DMS53 treated with DMSO at 0.1 percent for 48 hours (cell line): ENCODE measurements at regions not wholly inside any gene's neighbourhood (a gene's known extent, or its start where the extent isn't known, plus 50 kb on each side); places are given as distances from the start of the nearest gene placed in this dataset.
"Not testable (repeated sequence)": the region's sequence is repeated elsewhere in the genome, so short reads cannot be mapped to it uniquely, and the experiment has no call there.

Experiments
- DNase-seq: peaks from one replicate; lab custom pipeline; 2025; ENCODE audit not compliant: unreplicated experiment; lab: John Stamatoyannopoulos, UW

GRCh38 chr18:6521803-6522418 is 107.2 kb upstream of the L3MBTL4 start:
- DNase-seq = peak; percentile 84

- DNase-seq = no peak
These were observed 110.9 kb upstream of the L3MBTL4 start for GRCh38 chr18:6525604-6526003.

- DNase-seq = no peak
These were observed 122.8 kb upstream of the L3MBTL4 start for GRCh38 chr18:6537475-6537874.

- DNase-seq = not testable (repeated sequence)
These were observed 126.5 kb upstream of the L3MBTL4 start for GRCh38 chr18:6541131-6541679.

GRCh38 chr18:6542296-6542695 is 127.6 kb upstream of the L3MBTL4 start:
- DNase-seq = no peak

GRCh38 chr18:6543330-6543908 is 128.7 kb upstream of the L3MBTL4 start:
- peak; percentile 75 for DNase-seq

GRCh38 chr18:6546229-6546628 is 131.5 kb upstream of the L3MBTL4 start:
- DNase-seq = no peak

GRCh38 chr18:6547476-6547875 is 132.8 kb upstream of the L3MBTL4 start:
- DNase-seq = peak; percentile 42

- DNase-seq = no peak
These were observed 138.7 kb upstream of the L3MBTL4 start for GRCh38 chr18:6553234-6553900.

- DNase-seq = no peak
These were observed 142.5 kb upstream of the L3MBTL4 start for GRCh38 chr18:6557057-6557769.

- no peak for DNase-seq
These were observed 143.1 kb upstream of the L3MBTL4 start for GRCh38 chr18:6557770-6558248.

- DNase-seq = no peak
These were observed 143.9 kb upstream of the L3MBTL4 start for GRCh38 chr18:6558446-6559156.

GRCh38 chr18:6559296-6559695 is 144.6 kb upstream of the L3MBTL4 start:
- DNase-seq = no peak

- DNase-seq = no peak
These were observed 146.3 kb upstream of the L3MBTL4 start for GRCh38 chr18:6561016-6561415.

- no peak for DNase-seq
These were observed 146.7 kb upstream of the L3MBTL4 start for GRCh38 chr18:6561420-6561861.

GRCh38 chr18:6561862-6562291 is 147.2 kb upstream of the L3MBTL4 start:
- no peak for DNase-seq

- DNase-seq = no peak
These were observed 149.2 kb upstream of the L3MBTL4 start for GRCh38 chr18:6563896-6564295.

- DNase-seq = peak; percentile 18
These were observed 150.5 kb upstream of the L3MBTL4 start for GRCh38 chr18:6564950-6565814.

GRCh38 chr18:6565815-6566081 is 151.0 kb upstream of the L3MBTL4 start:
- no peak for DNase-seq

- peak; percentile 81 for DNase-seq
These were observed 151.7 kb upstream of the L3MBTL4 start for GRCh38 chr18:6566338-6566911.
